ENCODE measurements at regions not wholly inside any gene's neighbourhood (a gene's known extent, or its start where the extent isn't known, plus 50 kb on each side); places are given as distances from the start of the nearest gene placed in this dataset.

- peak; percentile 22 to 62 (median 46) for TF ChIP-seq CTCF (IDR thresholded peaks at IDR 0.05)
- no peak for TF ChIP-seq POLR2A (IDR thresholded peaks at IDR 0.05)
Observed at GRCh38 chr9:81848472-81848871, 79.8 kb upstream of the SPATA31D4 start.
